H1 (cell line): ENCODE measurements at regions not wholly inside any gene's neighbourhood (a gene's known extent, or its start where the extent isn't known, plus 50 kb on each side); places are given as distances from the start of the nearest gene placed in this dataset.

Experiments
- CTCF ChIA-PET: fragments of 300-600 bp; sonication (Branson Sonifier 250); formaldehyde crosslinking; loops from one replicate; lab custom pipeline; 2021; ENCODE audit not compliant: partially characterized antibody; lab: Charles Lee
- POLR2A ChIA-PET: fragments of 300-600 bp; sonication (Branson Sonifier 250); formaldehyde crosslinking; loops from one replicate; lab custom pipeline; 2021; ENCODE audit warnings: inconsistent platforms; ENCODE audit not compliant: partially characterized antibody; lab: Charles Lee
- DNase-seq, 2 experiments: peaks; one replicate each; pipeline versions ENCODE4 v3.0.0 to v3.0.0-alpha.2; 2010 to 2022; ENCODE audit warnings: low spot score in 2 of 2, low read depth in 1 of 2, mixed read lengths in 1 of 2
- FAIRE-seq: peaks from 2 replicates; lab custom pipeline; 2011; peaks lifted over from hg19 to GRCh38; lab: Jason Lieb, UNC
- H2AFZ ChIP-seq: 2 replicates; pipeline ENCODE4 v1.8.1; 2012; ENCODE audit warnings: low read length, inconsistent platforms
- H2AK5ac ChIP-seq: 2 replicates; pipeline ENCODE4 v1.6.1; 2013; ENCODE audit warnings: low read depth, low read length
- H2BK120ac ChIP-seq: replicated peaks from 2 replicates; pipeline ENCODE3; 2013; ENCODE audit warnings: low read depth, low read length, inconsistent platforms
- H2BK12ac ChIP-seq: 2 replicates; pipeline ENCODE4 v1.6.1; 2013; ENCODE audit warnings: low read depth, low read length
- H2BK15ac ChIP-seq: 2 replicates; pipeline ENCODE4 v1.6.1; 2013; ENCODE audit warnings: low read length
- H2BK20ac ChIP-seq: 2 replicates; pipeline ENCODE4 v1.6.1; 2013; ENCODE audit warnings: low read length
- H2BK5ac ChIP-seq: 2 replicates; pipeline ENCODE4 v1.6.1; 2013; ENCODE audit warnings: low read depth, low read length
- H3K14ac ChIP-seq: 2 replicates; pipeline ENCODE4 v1.6.1; 2013; ENCODE audit warnings: inconsistent platforms; ENCODE audit not compliant: insufficient read length
- H3K18ac ChIP-seq: 2 replicates; pipeline ENCODE4 v1.6.1; 2013; ENCODE audit warnings: low read length; ENCODE audit errors: extremely low read depth
- H3K23ac ChIP-seq: 2 replicates; pipeline ENCODE4 v1.6.1; 2013; ENCODE audit warnings: inconsistent platforms; ENCODE audit not compliant: insufficient read length
- H3K23me2 ChIP-seq: 2 replicates; pipeline ENCODE4 v1.6.1; 2013; ENCODE audit warnings: low read depth, low read length
- H3K27ac ChIP-seq: 2 replicates; pipeline ENCODE4 v1.6.1; 2011; ENCODE audit warnings: low read depth, low read length, inconsistent platforms
- H3K27me3 ChIP-seq, 4 experiments: replicated peaks in 1 of 4; 1 replicate in 1 of 4; 2 replicates in 3 of 4; pipeline versions ENCODE4 v1.6.1 to v1.8.1; 2011 to 2013; ENCODE audit warnings: low read length in 3 of 4, mild to moderate bottlenecking in 3 of 4, inconsistent platforms in 2 of 4, mixed read lengths in 2 of 4, moderate library complexity in 1 of 4; ENCODE audit not compliant: control insufficient read depth in 3 of 4, insufficient read depth in 3 of 4; ENCODE audit errors: extremely low read depth in 1 of 4
- H3K36me3 ChIP-seq, 4 experiments: 2 replicates each; pipeline versions ENCODE4 v1.6.1 to v1.8.1; 2011 to 2013; ENCODE audit warnings: mild to moderate bottlenecking in 4 of 4, low read length in 3 of 4, moderate library complexity in 2 of 4, control low read depth in 1 of 4, inconsistent platforms in 1 of 4; ENCODE audit not compliant: insufficient read depth in 4 of 4, control insufficient read depth in 2 of 4
- H3K4ac ChIP-seq: replicated peaks from 2 replicates; pipeline ENCODE3; 2013; ENCODE audit warnings: low read length, low read depth, mixed read lengths, inconsistent platforms; ENCODE audit not compliant: insufficient read length
- H3K4me1 ChIP-seq, 4 experiments: replicated peaks in 1 of 4; 1 replicate in 1 of 4; 2 replicates in 3 of 4; pipeline versions ENCODE4 v1.6.1 to v1.8.1; 2011 to 2013; ENCODE audit warnings: low read length in 3 of 4, inconsistent platforms in 2 of 4, mixed read lengths in 1 of 4; ENCODE audit not compliant: insufficient read depth in 4 of 4, control insufficient read depth in 3 of 4
- H3K4me2 ChIP-seq, 2 experiments: 2 replicates each; pipeline versions ENCODE4 v1.6.1 to v1.8.1; 2011 to 2013; ENCODE audit warnings: low read depth in 2 of 2, low read length in 2 of 2, control low read depth in 1 of 2, inconsistent platforms in 1 of 2, mild to moderate bottlenecking in 1 of 2; ENCODE audit not compliant: insufficient read depth in 1 of 2
- H3K4me3 ChIP-seq, 4 experiments: fragments of 200-600, 300-600 bp in 1 of 4; sonication (generic), shearing (Covaris generic), sonication (Bioruptor Twin) in 1 of 4; 2 replicates each; pipeline versions ENCODE4 v1.5.1 to v1.8.1; 2011 to 2016; ENCODE audit warnings: low read length in 4 of 4, low read depth in 3 of 4, control low read depth in 2 of 4, inconsistent platforms in 2 of 4, mild to moderate bottlenecking in 2 of 4, mixed read lengths in 1 of 4, moderate library complexity in 1 of 4; ENCODE audit not compliant: insufficient read depth in 2 of 4; ENCODE audit errors: extremely low read depth in 1 of 4
- H3K56ac ChIP-seq: replicated peaks from 2 replicates; pipeline ENCODE3; 2013; ENCODE audit warnings: low read depth, mild to moderate bottlenecking, mixed read lengths, low read length, inconsistent platforms; ENCODE audit not compliant: insufficient read length
- H3K79me1 ChIP-seq: 2 replicates; pipeline ENCODE4 v1.6.1; 2013; ENCODE audit warnings: low read depth, low read length, control low read depth
- H3K79me2 ChIP-seq, 2 experiments: 2 replicates each; pipeline versions ENCODE4 v1.6.1 to v1.8.1; 2012 to 2013; ENCODE audit warnings: low read length in 2 of 2, mild to moderate bottlenecking in 2 of 2, inconsistent platforms in 1 of 2; ENCODE audit not compliant: insufficient read depth in 2 of 2, control insufficient read depth in 1 of 2
- H3K9ac ChIP-seq, 4 experiments: replicated peaks in 1 of 4; 1 replicate in 1 of 4; 2 replicates in 3 of 4; pipeline versions ENCODE4 v1.6.1 to v1.8.1; 2011 to 2013; ENCODE audit warnings: low read depth in 3 of 4, low read length in 3 of 4, control low read depth in 2 of 4, mild to moderate bottlenecking in 2 of 4, moderate library complexity in 2 of 4, inconsistent platforms in 1 of 4; ENCODE audit errors: extremely low read depth in 1 of 4
- H3K9me3 ChIP-seq, 2 experiments: 2 replicates each; pipeline versions ENCODE4 v1.6.1 to v1.8.1; 2012 to 2013; ENCODE audit warnings: mild to moderate bottlenecking in 2 of 2, moderate library complexity in 2 of 2, control low read depth in 1 of 2, inconsistent platforms in 1 of 2, low read depth in 1 of 2, low read length in 1 of 2, mixed read lengths in 1 of 2; ENCODE audit not compliant: insufficient read depth in 2 of 2
- H4K20me1 ChIP-seq, 2 experiments: replicated peaks in 1 of 2; 2 replicates each; pipeline versions ENCODE3 to v1.8.1; 2011 to 2013; ENCODE audit warnings: inconsistent platforms in 2 of 2, low read length in 2 of 2, mild to moderate bottlenecking in 1 of 2; ENCODE audit not compliant: insufficient read depth in 2 of 2, control insufficient read depth in 1 of 2
- H4K5ac ChIP-seq: 2 replicates; pipeline ENCODE4 v1.6.1; 2013; ENCODE audit warnings: low read length, low read depth, mixed read lengths, inconsistent platforms; ENCODE audit not compliant: insufficient read length
- H4K8ac ChIP-seq: 2 replicates; pipeline ENCODE4 v1.8.0; 2013; ENCODE audit warnings: mild to moderate bottlenecking, moderate library complexity, low read length, inconsistent platforms; ENCODE audit not compliant: insufficient read depth; ENCODE audit errors: extremely low read depth
- H4K91ac ChIP-seq: replicated peaks from 2 replicates; pipeline ENCODE3; 2013; ENCODE audit warnings: low read length, mixed read lengths, inconsistent platforms; ENCODE audit not compliant: insufficient read length
- ATF3 ChIP-seq: IDR thresholded peaks from 2 replicates; pipeline ENCODE4 v1.6.1; 2011; ENCODE audit warnings: low read depth, mild to moderate bottlenecking, low read length; ENCODE audit not compliant: insufficient read depth
- FOSL1 ChIP-seq: IDR thresholded peaks from 2 replicates; pipeline ENCODE4 v1.6.1; 2011; ENCODE audit warnings: mild to moderate bottlenecking, low read depth, low read length, moderate library complexity; ENCODE audit not compliant: insufficient read depth
- JUN ChIP-seq: IDR thresholded peaks from 2 replicates; pipeline ENCODE4 v1.6.1; 2011; ENCODE audit warnings: low read depth, mild to moderate bottlenecking, improper control_type of control experiment, low read length
- WGBS, 2 experiments: shearing (Covaris generic) in 1 of 2; methylation state at CpG; one replicate each; pipeline versions ENCODE4 v1.1.6 to v1.1.7; 2013 to 2015; ENCODE audit warnings: low lambda C conversion rate in 2 of 2, mixed read lengths in 2 of 2, inconsistent platforms in 1 of 2, low coverage in 1 of 2, missing lambda C conversion rate in 1 of 2; ENCODE audit not compliant: insufficient replicate concordance in 2 of 2, insufficient coverage in 1 of 2, insufficient read length in 1 of 2; ENCODE audit errors: extremely low coverage in 1 of 2, missing lambda C conversion rate in 1 of 2; 5-methylcytosine and 5-hydroxymethylcytosine counted together

GRCh38 chr2:236342951-236343350, 78.7 kb upstream of the ASB18 start:
- Histone ChIP-seq H3K9ac (no peak overlapping the region), H3K27me3 (no peaks in the 10 kb centered on the region), H3K4me3 (no peak overlapping the region), H3K79me1 (no peaks in the 10 kb centered on the region), H3K23me2 (no peaks in the 10 kb centered on the region), H3K4me2 (no peak overlapping the region), H3K23ac (no peak overlapping the region), H3K9me3 (peaks cover 0 to 4% of the 10 kb centered on the region in 2 experiments; a peak in 2 of 4 replicates), H3K56ac (no peak overlapping the region), H3K4me1 (peaks cover 0 to 8% (median 5%) of the 10 kb centered on the region in 4 experiments; a peak in 3 of 7 replicates), H2AFZ (no peak overlapping the region), H3K18ac (no peak overlapping the region), H4K20me1 (no peaks in the 10 kb centered on the region), H2BK12ac (no peak overlapping the region), H2BK20ac (no peak overlapping the region), H3K14ac (no peak overlapping the region), H3K36me3 (no peaks in the 10 kb centered on the region), H2BK120ac (no peak overlapping the region), H2BK15ac (no peak overlapping the region), H3K79me2 (no peaks in the 10 kb centered on the region), H3K4ac (no peak overlapping the region), H2BK5ac (0 out of 2 replicates have a peak overlapping the region, but pooled peaks have one; percentile 12), H2AK5ac (no peak overlapping the region; the same call in 1 of the 2 replicates), H3K27ac (no peak overlapping the region), H4K5ac (no peak overlapping the region), H4K8ac (peak overlapping the region; percentile 65; the same call in 1 of the 2 replicates), H4K91ac (peak overlapping the region; percentile 39)
- DNase-seq (peak in 1 of 2 experiments; percentile 39), FAIRE-seq (no peak)
- POLR2A ChIA-PET, result no interaction called here
- 91% methylated on average over 11 of the region's 12 CpGs; no CpG with 5 or more reads in 1 of the 2 experiments for WGBS, 2 experiments
- TF ChIP-seq ATF3 (no peak), FOSL1 (no peak), JUN (no peak)
- CTCF ChIA-PET, result interaction anchor here (0.5 to 4.7 kb wide), 14 partner anchors 9 to 719 kb away, joined by 3 to 27 read pairs (median 4); no protein-coding TSS in a partner anchor
